ENCODE measurements at regions not wholly inside any gene's neighbourhood (a gene's known extent, or its start where the extent isn't known, plus 50 kb on each side); places are given as distances from the start of the nearest gene placed in this dataset.

DNA sequence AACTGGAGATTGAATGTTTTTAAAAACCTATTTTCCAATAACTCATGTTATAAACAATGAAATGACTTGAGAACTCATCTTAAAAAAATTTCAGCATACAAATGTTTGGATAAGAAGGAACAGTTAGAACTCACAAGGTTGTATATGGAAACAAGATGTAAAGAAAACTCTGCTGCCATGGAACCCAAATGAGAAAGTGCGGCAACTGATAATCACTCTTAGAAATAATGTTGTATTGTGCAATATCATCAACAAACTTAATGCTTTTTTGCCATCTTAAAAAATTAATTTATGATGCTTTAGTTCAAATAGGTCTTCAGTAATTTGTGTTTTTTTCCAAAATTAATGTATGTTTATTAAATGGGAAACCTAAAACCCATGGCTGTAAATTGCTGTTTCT, 461.1 kb upstream of the NCAM2 start:
- CTCF ChIA-PET, result no interaction called here
- DNase-seq, result no peak
- Mint-ChIP-seq H3K27ac (no peak overlapping the region), H3K4me1 (no peaks in the 10 kb centered on the region), H3K9me3 (peaks cover 8% of the 10 kb centered on the region), H3K27me3 (no peaks in the 10 kb centered on the region), H3K36me3 (ENCODE audit: low read depth) (no peaks in the 10 kb centered on the region), H3K4me3 (no peak overlapping the region)
- POLR2A ChIA-PET, result no interaction called here

DNA sequence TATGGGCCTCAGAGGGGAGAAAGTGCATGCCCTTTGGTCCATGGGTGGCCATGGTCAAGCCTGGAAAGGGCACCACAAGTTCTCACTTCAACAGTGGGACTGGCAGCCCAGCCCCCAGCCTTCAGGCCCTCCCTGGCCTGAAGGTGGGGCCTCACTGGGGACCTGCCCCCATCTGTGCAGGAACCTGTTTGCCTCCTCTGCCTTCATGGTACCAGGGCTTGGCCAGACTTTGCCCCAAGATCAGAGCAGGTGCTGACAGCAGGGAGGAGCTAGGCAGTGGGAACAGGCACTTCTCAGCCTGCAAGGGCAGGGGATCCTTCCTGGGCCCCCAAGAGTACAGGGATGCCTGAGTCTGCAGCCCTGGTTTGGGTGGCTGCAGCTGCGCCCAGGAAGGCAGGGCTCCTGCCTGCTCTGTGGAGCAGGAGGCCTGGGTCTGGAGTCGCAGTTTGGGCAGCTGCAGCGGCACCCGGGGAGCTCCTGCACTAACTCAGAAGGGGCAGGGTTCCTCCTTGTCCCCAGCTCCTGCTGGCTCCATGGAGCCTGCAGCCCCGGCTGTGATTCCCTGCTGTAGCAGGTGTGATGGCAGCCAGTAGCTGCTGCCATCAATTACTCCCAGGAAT, 460.1 kb upstream of the NCAM2 start:
- no peaks in the 10 kb centered on the region for H3K4me1 Mint-ChIP-seq
- ChIA-PET POLR2A (no interaction called here), CTCF (interaction anchor here (0.7 kb wide), 1 partner anchor 200 kb away, joined by 3 read pairs; no protein-coding TSS in a partner anchor)
- no peak for DNase-seq
- no peak overlapping the region for H3K4me3 Mint-ChIP-seq
- no peaks in the 10 kb centered on the region for H3K27me3 Mint-ChIP-seq
- peaks cover 7% of the 10 kb centered on the region for H3K9me3 Mint-ChIP-seq
- no peaks in the 10 kb centered on the region for H3K36me3 Mint-ChIP-seq (ENCODE audit: low read depth)
- no peak overlapping the region for H3K27ac Mint-ChIP-seq

DNA sequence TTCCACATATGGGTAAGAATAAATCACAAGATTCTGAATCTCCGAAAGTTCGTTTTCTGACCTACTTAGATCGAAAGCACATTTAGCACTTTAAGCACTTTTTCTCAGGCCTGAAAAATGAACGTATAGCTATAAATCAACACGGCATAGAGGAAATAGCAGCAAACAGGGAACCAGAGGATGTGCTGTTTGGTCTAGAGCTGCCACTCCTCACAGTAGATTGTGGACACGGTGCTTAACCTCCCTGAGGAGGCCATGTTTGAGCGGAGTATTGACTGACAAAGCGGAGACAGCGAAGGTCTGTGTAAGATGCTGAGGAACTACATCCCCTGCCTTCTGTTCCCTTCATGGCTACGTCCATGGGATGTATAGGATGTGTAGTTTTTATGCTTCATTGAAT, 452.8 kb upstream of the NCAM2 start:
- DNase-seq, result no peak
- Mint-ChIP-seq H3K27ac (no peak overlapping the region), H3K9me3 (peaks cover 9% of the 10 kb centered on the region), H3K36me3 (ENCODE audit: low read depth) (no peaks in the 10 kb centered on the region), H3K4me3 (no peak overlapping the region), H3K4me1 (no peaks in the 10 kb centered on the region), H3K27me3 (no peaks in the 10 kb centered on the region)
- ChIA-PET CTCF (no interaction called here), POLR2A (no interaction called here)

DNA sequence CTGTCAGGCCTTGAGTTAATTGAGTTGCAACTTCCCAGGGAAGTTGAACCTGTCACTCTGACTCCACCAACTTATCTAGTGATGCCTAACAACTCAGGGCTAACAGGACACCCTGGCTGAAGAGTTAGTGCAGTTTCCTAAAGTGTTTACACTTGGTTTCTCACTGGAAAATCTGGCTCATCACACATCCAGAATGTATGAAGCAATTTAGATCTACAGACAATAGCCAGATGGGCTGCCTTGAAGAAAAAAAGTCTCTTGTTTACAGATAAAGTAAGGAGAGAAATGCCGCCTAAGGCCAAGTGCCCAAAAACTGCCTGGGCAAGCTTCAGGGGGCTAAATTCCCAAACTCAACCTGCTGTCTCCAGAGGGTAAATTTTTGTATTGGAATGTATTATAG, 446.3 kb upstream of the NCAM2 start:
- H3K9me3 Mint-ChIP-seq, result peaks cover 9% of the 10 kb centered on the region
- H3K27me3 Mint-ChIP-seq, result no peaks in the 10 kb centered on the region
- H3K27ac Mint-ChIP-seq, result no peak overlapping the region
- no peaks in the 10 kb centered on the region for H3K4me1 Mint-ChIP-seq
- POLR2A ChIA-PET, result no interaction called here
- H3K36me3 Mint-ChIP-seq (ENCODE audit: low read depth), result no peaks in the 10 kb centered on the region
- CTCF ChIA-PET, result no interaction called here
- H3K4me3 Mint-ChIP-seq, result no peak overlapping the region
- no peak for DNase-seq

DNA sequence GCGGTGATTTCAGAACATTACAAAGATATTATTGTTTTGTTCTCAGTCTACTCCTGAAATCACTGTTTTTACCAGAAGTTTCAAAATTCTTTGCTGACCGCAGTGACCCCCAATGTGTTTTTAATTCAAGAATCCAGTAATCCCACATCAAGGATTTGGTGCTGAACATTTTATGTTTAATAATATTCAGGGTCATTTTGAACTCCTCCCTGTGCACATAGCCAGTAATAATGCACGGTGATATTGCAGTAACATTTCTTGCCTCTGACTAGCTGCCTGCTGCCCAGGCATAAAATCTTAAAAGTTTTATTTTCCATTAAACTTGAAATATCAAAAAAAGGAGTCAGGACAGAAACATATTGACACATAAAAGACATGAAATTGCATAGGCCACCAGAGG, 443.4 kb upstream of the NCAM2 start:
- Mint-ChIP-seq H3K36me3 (ENCODE audit: low read depth) (no peaks in the 10 kb centered on the region), H3K4me3 (no peak overlapping the region), H3K27ac (no peak overlapping the region), H3K9me3 (peaks cover 5% of the 10 kb centered on the region), H3K4me1 (no peaks in the 10 kb centered on the region), H3K27me3 (no peaks in the 10 kb centered on the region)
- ChIA-PET POLR2A (no interaction called here), CTCF (no interaction called here)
- DNase-seq, result no peak

DNA sequence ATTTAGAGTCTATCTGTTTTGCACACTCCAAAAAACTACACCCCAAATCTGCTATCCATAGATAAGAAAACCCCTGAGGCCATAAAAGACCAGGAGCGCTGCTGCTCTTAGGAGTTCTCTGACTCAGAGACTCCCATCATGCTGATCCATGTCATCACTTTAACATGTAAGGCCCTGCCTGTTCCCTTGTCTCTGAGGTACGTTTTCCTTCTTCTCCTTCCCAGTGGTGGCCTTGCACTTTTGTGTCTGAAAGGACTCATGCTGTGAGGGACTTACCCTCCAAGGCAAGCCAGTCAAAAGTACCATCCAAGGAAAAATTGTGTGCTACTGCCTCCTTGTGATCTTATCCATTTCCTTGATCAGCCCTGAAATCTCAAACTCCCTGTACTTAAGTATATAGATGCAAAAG, 427.4 kb upstream of the NCAM2 start:
- peaks cover 6% of the 10 kb centered on the region for H3K9me3 Mint-ChIP-seq
- H3K27me3 Mint-ChIP-seq, result no peaks in the 10 kb centered on the region
- H3K36me3 Mint-ChIP-seq (ENCODE audit: low read depth), result no peaks in the 10 kb centered on the region
- no peak overlapping the region for H3K27ac Mint-ChIP-seq
- POLR2A ChIA-PET, result no interaction called here
- H3K4me1 Mint-ChIP-seq, result no peaks in the 10 kb centered on the region
- no peak overlapping the region for H3K4me3 Mint-ChIP-seq
- CTCF ChIA-PET, result no interaction called here
- no peak for DNase-seq

DNA sequence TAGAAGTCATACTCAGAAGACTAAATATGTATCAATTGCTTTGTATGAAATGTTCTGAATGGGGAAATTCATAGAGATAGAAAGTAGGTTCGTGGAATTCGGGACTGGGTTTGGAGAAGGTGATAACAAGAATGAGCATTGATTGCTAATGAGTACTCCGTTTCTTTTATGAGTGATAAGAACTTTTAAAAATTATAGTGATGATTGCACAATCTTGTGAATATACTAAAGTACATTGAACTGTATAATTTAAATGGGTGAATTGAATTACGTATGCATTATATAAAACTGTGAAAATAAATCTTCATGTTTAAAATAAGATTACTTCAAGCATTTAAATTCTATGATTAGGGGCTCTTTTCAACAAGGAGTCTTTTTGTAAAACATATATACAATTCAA, 425.6 kb upstream of the NCAM2 start:
- Mint-ChIP-seq H3K27me3 (no peaks in the 10 kb centered on the region), H3K9me3 (peaks cover 10% of the 10 kb centered on the region), H3K4me1 (no peaks in the 10 kb centered on the region), H3K27ac (no peak overlapping the region), H3K36me3 (ENCODE audit: low read depth) (no peaks in the 10 kb centered on the region), H3K4me3 (no peak overlapping the region)
- DNase-seq, result no peak
- ChIA-PET POLR2A (no interaction called here), CTCF (no interaction called here)

DNA sequence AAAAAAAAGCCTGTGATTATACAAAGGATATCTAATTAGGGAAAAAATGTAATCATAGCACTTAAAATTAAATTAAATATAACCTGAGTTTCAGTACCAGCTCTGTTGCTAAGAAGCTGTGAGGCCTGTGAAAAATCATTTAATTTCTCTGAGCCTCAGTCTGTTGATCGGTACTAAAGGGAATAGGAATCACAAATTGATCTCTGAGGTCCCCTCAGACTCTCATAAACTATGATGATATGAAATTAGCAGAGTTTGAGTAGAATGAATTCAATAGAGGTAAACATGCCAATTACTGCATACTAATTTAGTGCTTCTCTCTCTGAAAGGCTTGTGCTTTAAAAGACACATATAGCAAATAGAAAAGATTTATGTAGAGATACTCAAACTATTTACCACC, 416.8 kb upstream of the NCAM2 start:
- DNase-seq, result no peak
- no peak overlapping the region for H3K27ac Mint-ChIP-seq
- POLR2A ChIA-PET, result no interaction called here
- no peaks in the 10 kb centered on the region for H3K36me3 Mint-ChIP-seq (ENCODE audit: low read depth)
- no peaks in the 10 kb centered on the region for H3K27me3 Mint-ChIP-seq
- H3K9me3 Mint-ChIP-seq, result peaks cover 3% of the 10 kb centered on the region
- CTCF ChIA-PET, result no interaction called here
- H3K4me3 Mint-ChIP-seq, result no peak overlapping the region
- no peaks in the 10 kb centered on the region for H3K4me1 Mint-ChIP-seq

DNA sequence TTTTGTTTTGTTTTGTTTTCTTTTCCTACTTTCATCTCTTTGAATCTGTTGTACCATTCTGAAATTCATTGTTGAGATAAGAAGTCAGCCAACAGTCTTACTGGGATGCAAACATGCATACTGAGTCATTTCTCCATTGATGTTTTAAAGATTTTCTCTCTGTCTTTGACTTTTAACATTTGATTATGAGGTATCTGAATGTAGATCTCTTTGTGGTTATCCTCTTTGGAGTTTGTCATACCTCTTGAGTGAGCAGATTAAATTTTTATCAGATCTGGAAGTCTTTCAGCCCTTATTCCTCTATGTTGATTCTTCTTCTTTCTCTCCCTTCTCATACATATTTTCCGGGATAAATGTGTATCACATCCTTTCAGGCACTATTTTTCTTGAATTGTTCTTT, 406.9 kb upstream of the NCAM2 start:
- DNase-seq, result no peak
- Mint-ChIP-seq H3K4me1 (no peaks in the 10 kb centered on the region), H3K27ac (no peak overlapping the region), H3K36me3 (ENCODE audit: low read depth) (no peaks in the 10 kb centered on the region), H3K4me3 (no peak overlapping the region), H3K27me3 (no peaks in the 10 kb centered on the region), H3K9me3 (peaks cover 9% of the 10 kb centered on the region)
- ChIA-PET CTCF (no interaction called here), POLR2A (no interaction called here)

DNA sequence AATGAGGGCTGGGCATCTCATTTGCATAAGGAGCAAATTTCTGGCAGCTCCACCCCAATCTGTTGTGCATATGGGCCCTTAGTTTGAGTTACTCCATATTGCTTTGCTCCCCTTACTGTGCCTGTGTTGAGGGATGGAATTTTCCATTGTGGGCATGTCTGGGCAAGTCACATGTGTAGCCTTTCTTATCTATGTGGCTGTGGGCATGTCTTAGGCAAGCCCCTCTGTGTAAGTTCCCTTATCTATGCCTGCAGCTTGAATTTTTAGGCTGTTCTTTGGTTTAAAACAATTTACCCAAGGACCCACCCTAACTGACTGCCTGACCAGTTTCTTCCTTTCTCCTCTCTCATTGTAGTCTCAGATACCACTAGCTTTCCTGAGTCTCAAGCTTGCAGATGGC, 405.7 kb upstream of the NCAM2 start:
- Mint-ChIP-seq H3K4me3 (no peak overlapping the region), H3K36me3 (ENCODE audit: low read depth) (no peaks in the 10 kb centered on the region), H3K9me3 (peaks cover 9% of the 10 kb centered on the region), H3K4me1 (no peaks in the 10 kb centered on the region), H3K27me3 (no peaks in the 10 kb centered on the region), H3K27ac (no peak overlapping the region)
- ChIA-PET CTCF (no interaction called here), POLR2A (no interaction called here)
- DNase-seq, result no peak

DNA sequence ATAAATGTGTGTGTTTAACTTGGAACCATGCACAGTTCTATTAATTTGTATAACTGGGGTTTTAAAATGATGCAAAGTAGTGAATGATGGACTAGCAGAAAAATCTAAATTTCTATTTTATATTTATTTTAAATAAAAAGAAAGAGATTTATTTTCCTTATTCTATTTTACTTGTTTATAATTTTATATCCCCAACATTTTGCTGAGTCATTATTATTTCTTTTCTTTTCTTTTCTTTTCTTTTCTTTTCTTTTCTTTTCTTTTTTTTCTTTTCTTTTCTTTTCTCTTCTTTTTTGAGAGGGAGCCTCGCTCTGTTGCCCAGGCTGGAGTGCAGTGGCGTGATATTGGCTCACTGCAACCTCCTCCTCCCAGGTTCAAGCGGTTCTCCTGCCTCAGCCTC, 395.0 kb upstream of the NCAM2 start:
- Mint-ChIP-seq H3K9me3 (peaks cover 10% of the 10 kb centered on the region), H3K4me3 (no peak overlapping the region), H3K36me3 (ENCODE audit: low read depth) (no peaks in the 10 kb centered on the region), H3K27me3 (no peaks in the 10 kb centered on the region), H3K27ac (no peak overlapping the region), H3K4me1 (no peaks in the 10 kb centered on the region)
- ChIA-PET POLR2A (no interaction called here), CTCF (no interaction called here)
- no peak for DNase-seq

DNA sequence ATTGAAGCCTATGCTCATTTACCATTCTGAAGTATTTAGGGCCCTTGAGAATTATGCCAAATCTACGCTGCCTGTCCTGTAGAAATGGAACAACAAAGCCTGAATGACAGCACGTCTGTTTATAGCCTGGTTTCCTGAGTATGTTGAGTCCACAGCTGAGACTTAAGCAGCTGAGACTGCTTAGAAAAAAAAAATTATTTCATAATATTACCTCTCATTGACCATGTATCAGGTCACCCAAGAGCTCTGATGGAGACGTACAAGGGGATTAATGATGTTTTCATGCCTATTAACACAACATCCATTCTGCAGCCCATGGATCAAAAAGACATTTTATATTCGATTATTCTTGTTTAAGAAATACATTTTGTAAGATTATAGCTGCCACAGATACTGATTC, 387.2 kb upstream of the NCAM2 start:
- H3K9me3 Mint-ChIP-seq, result peaks cover 11% of the 10 kb centered on the region
- POLR2A ChIA-PET, result no interaction called here
- CTCF ChIA-PET, result no interaction called here
- no peaks in the 10 kb centered on the region for H3K36me3 Mint-ChIP-seq (ENCODE audit: low read depth)
- no peaks in the 10 kb centered on the region for H3K4me1 Mint-ChIP-seq
- no peaks in the 10 kb centered on the region for H3K27me3 Mint-ChIP-seq
- DNase-seq, result no peak
- no peak overlapping the region for H3K27ac Mint-ChIP-seq
- H3K4me3 Mint-ChIP-seq, result no peak overlapping the region

DNA sequence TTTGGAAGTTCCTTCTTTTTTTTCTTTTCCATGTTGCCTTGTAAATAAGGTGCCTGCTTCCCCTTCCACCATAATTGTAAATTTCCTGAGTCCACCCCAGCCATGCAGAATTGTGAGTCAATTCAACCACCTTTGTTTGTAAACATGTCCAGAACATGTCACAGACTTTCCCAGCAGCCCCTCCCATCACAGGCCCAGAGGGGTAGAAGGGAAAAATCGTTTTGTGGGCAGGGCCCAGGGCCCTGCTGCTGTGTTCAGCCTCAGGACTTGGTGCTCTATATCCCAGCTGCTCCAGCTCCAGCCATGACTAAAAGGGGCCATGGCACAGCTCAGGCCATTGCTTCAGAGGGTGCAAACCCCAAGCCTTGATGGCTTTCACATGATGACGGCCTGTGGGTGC, 384.6 kb upstream of the NCAM2 start:
- ChIA-PET POLR2A (no interaction called here), CTCF (no interaction called here)
- Mint-ChIP-seq H3K36me3 (ENCODE audit: low read depth) (no peaks in the 10 kb centered on the region), H3K27me3 (no peaks in the 10 kb centered on the region), H3K4me3 (no peak overlapping the region), H3K9me3 (peaks cover 5% of the 10 kb centered on the region), H3K27ac (no peak overlapping the region), H3K4me1 (no peaks in the 10 kb centered on the region)
- DNase-seq, result no peak

DNA sequence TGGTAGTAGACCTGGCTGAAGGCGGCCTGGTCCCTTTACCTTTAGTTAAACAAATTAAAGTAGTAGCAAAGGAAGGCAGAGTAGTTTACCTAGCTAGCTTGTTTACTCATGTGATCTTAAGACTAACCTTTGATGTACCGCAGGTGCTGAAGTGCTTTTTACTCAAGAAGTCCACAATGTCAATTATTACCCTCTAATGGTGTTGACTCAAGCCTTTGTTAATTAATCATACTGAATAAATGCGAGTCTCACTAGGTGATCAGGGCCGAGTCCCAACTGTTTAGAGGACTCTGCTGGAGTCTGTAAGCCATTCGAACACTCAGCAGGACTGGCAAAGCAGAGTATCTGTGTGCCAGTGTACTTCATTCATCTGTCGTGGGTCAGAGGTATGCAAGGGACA, 381.1 kb upstream of the NCAM2 start:
- Mint-ChIP-seq H3K9me3 (no peaks in the 10 kb centered on the region), H3K27ac (no peak overlapping the region), H3K36me3 (ENCODE audit: low read depth) (no peaks in the 10 kb centered on the region), H3K27me3 (no peaks in the 10 kb centered on the region), H3K4me1 (no peaks in the 10 kb centered on the region), H3K4me3 (no peak overlapping the region)
- DNase-seq, result no peak
- ChIA-PET CTCF (no interaction called here), POLR2A (no interaction called here)

DNA sequence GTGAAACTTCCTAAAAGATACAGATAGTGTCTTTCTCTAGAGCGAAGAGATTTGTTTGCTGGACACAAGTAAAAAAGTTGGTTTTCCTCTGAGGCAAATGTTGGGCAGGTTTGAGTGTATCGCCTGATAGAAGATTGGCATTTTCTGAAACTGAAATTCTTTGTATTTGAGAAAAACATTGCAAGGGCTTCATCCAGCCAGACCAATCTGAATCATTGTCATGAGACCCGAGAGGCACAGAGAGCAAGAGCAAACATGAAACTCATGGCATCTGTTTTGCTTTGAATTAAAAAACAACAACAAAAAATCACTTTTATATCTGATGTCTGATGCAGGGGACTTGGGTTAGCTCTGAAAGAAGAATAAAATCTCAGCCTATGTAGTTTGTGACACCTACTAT, 379.3 kb upstream of the NCAM2 start:
- Mint-ChIP-seq H3K27me3 (no peaks in the 10 kb centered on the region), H3K4me3 (no peak overlapping the region), H3K27ac (no peak overlapping the region), H3K36me3 (ENCODE audit: low read depth) (no peaks in the 10 kb centered on the region), H3K4me1 (no peaks in the 10 kb centered on the region), H3K9me3 (peaks cover 4% of the 10 kb centered on the region)
- ChIA-PET POLR2A (no interaction called here), CTCF (no interaction called here)
- DNase-seq, result no peak

Measured in activated CD4-positive, alpha-beta T cell treated with anti-CD3 and anti-CD28 coated beads, Interleukin-2, amount 10 ng/mL, durations not matched to agents 7 days and 5 days (primary cell).